ENCODE measurements at regions not wholly inside any gene's neighbourhood (a gene's known extent, or its start where the extent isn't known, plus 50 kb on each side); places are given as distances from the start of the nearest gene placed in this dataset.

DNA sequence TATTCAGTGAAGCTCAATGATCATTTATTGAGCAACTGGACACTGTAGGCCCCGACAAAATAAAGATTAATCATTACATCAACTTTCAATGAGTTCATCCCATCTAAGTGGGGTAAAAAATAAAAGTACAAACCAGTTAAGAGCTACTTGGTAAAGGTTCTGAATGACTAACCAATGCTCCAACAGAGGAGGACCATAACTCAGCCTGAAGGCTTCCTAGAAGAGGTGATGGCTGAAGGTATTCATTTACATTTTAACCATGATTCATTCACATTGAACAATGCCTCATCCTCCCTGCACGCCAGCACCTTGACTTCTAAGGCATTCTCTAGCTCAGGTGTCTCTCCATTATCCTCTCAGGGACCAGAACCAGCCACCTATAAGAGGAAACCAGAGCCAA, 201.4 kb downstream of the ZNF462 start:
- no peak for TF ChIP-seq CTCF (IDR thresholded peaks at IDR 0.05; ENCODE audit: low read depth, low read length, missing control alignments)
- DNase-seq = no peak
- Histone ChIP-seq H3K4me3 (ENCODE audit: low read depth, low read length) (no peak overlapping the region), H3K27me3 (replicated peaks) (no peaks in the 10 kb centered on the region), H3K27ac (no peak overlapping the region), H3K36me3 (replicated peaks) (no peaks in the 10 kb centered on the region)
- in situ Hi-C loops (cut with HindIII; ENCODE audit: low pct_ligation_motif_present, low sequenced_read_pairs) = no loop called here

GRCh38 chr9:107065549-107065948, 202.6 kb downstream of the ZNF462 start:
- no peak for DNase-seq
- TF ChIP-seq CTCF (IDR thresholded peaks at IDR 0.05; ENCODE audit: low read depth, low read length, missing control alignments) = no peak
- Histone ChIP-seq H3K27ac (no peak overlapping the region), H3K4me3 (ENCODE audit: low read depth, low read length) (no peak overlapping the region), H3K36me3 (replicated peaks) (no peaks in the 10 kb centered on the region), H3K27me3 (replicated peaks) (no peaks in the 10 kb centered on the region)
- in situ Hi-C loops (cut with HindIII; ENCODE audit: low pct_ligation_motif_present, low sequenced_read_pairs) = no loop called here

- no peak for DNase-seq
- Histone ChIP-seq H3K27ac (no peak overlapping the region), H3K27me3 (replicated peaks) (no peaks in the 10 kb centered on the region), H3K4me3 (ENCODE audit: low read depth, low read length) (no peak overlapping the region), H3K36me3 (replicated peaks) (no peaks in the 10 kb centered on the region)
- in situ Hi-C loops (cut with HindIII; ENCODE audit: low pct_ligation_motif_present, low sequenced_read_pairs) = no loop called here
- no peak for TF ChIP-seq CTCF (IDR thresholded peaks at IDR 0.05; ENCODE audit: low read depth, low read length, missing control alignments)
Measured at GRCh38 chr9:107067739-107068416, 204.9 kb downstream of the ZNF462 start.

DNA sequence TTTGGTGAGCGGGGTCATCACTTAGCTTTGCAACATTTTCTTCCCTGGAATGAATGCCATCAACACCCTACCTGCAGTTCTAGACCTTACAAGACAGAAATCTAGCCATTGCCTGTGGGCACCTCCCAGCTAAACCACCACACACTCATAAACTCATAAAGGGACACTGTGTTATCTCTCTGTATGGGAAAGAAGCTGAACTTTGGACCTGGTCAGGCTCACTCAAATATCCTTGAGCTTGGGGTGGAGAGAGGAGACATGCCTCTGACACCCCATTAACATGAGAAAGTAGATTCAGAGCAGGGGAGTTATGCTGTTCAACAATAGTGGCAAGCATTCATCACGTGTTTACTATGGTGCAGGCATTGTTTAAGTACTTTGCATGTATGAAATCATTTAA, 205.6 kb downstream of the ZNF462 start:
- H3K27ac ChIP-seq = no peak overlapping the region
- TF ChIP-seq CTCF (IDR thresholded peaks at IDR 0.05; ENCODE audit: low read depth, low read length, missing control alignments) = no peak
- H3K27me3 ChIP-seq (replicated peaks) = no peaks in the 10 kb centered on the region
- H3K36me3 ChIP-seq (replicated peaks) = no peaks in the 10 kb centered on the region
- in situ Hi-C loops (cut with HindIII; ENCODE audit: low pct_ligation_motif_present, low sequenced_read_pairs) = no loop called here
- no peak overlapping the region for H3K4me3 ChIP-seq (ENCODE audit: low read depth, low read length)
- DNase-seq = no peak

- no peak for TF ChIP-seq CTCF (IDR thresholded peaks at IDR 0.05; ENCODE audit: low read depth, low read length, missing control alignments)
- Histone ChIP-seq H3K4me3 (ENCODE audit: low read depth, low read length) (no peak overlapping the region), H3K36me3 (replicated peaks) (no peaks in the 10 kb centered on the region), H3K27ac (no peak overlapping the region), H3K27me3 (replicated peaks) (no peaks in the 10 kb centered on the region)
- in situ Hi-C loops (cut with HindIII; ENCODE audit: low pct_ligation_motif_present, low sequenced_read_pairs) = no loop called here
- DNase-seq = no peak
Measured at GRCh38 chr9:107070586-107070985, 207.6 kb downstream of the ZNF462 start.

DNA sequence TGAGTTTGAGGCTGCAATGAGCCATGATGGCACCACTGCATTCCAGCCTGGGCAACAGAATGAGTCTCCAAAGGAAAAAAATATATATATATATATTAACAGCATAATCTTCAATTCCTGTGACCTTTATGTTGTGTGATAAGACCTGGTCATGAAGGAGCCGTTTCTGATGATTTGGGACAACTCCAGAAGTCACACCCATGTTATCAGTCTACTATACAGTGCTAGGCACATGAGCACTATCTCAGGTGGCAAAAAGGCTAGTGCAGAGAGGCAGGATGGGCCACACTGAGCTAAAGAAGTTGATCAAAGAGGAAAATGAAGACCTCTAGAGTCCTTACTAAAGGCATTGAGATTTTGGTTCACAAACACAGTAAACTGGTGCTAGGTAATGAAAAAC, 205.0 kb upstream of the RAD23B start:
- H3K27ac ChIP-seq = no peak overlapping the region
- no peak for TF ChIP-seq CTCF (IDR thresholded peaks at IDR 0.05; ENCODE audit: low read depth, low read length, missing control alignments)
- no peaks in the 10 kb centered on the region for H3K27me3 ChIP-seq (replicated peaks)
- H3K4me3 ChIP-seq (ENCODE audit: low read depth, low read length) = no peak overlapping the region
- in situ Hi-C loops (cut with HindIII; ENCODE audit: low pct_ligation_motif_present, low sequenced_read_pairs) = no loop called here
- no peak for DNase-seq
- H3K36me3 ChIP-seq (replicated peaks) = no peaks in the 10 kb centered on the region
